Transverse colon (tissue), 4 donors: ENCODE measurements at regions not wholly inside any gene's neighbourhood (a gene's known extent, or its start where the extent isn't known, plus 50 kb on each side); places are given as distances from the start of the nearest gene placed in this dataset.
"Not testable (repeated sequence)": the region's sequence is repeated elsewhere in the genome, so short reads cannot be mapped to it uniquely, and the experiment has no call there.

ENCODE experiments used
- DNase-seq: peaks from one replicate; pipeline ENCODE4 v3.0.0-alpha.2; 2019
- H3K27ac ChIP-seq, 4 donors: fragments of 200-600 bp; sonication (generic); 2 replicates each; pipeline ENCODE4 v1.5.1; 2016 to 2018; ENCODE audit warnings: inconsistent platforms in 4 of 4
- H3K27me3 ChIP-seq: fragments of 200-600 bp; sonication (generic); 2 replicates; pipeline ENCODE4 v1.5.1; 2017; ENCODE audit warnings: inconsistent platforms
- H3K36me3 ChIP-seq, 4 donors: fragments of 200-600 bp; sonication (generic); 2 replicates each; pipeline ENCODE4 v1.5.1; 2017 to 2019; ENCODE audit warnings: inconsistent platforms in 4 of 4
- H3K4me1 ChIP-seq, 4 donors: fragments of 200-600 bp; sonication (generic); 2 replicates each; pipeline ENCODE4 v1.5.1; 2017 to 2020; ENCODE audit warnings: inconsistent platforms in 4 of 4
- H3K4me3 ChIP-seq, 4 donors: fragments of 200-600 bp; sonication (generic); 1 replicate in 1 of 4; 2 replicates in 3 of 4; pipeline versions ENCODE4 v1.5.1 to v1.6.1; 2017 to 2019; ENCODE audit warnings: inconsistent platforms in 4 of 4
- H3K9me3 ChIP-seq, 2 donors: fragments of 200-600 bp; sonication (generic); 2 replicates each; pipeline ENCODE4 v1.5.1; 2017 to 2019; ENCODE audit warnings: inconsistent platforms in 2 of 2
- CTCF ChIP-seq, 5 experiments: fragments of 200-600 bp in 3 of 5; fragments of 450-650 bp in 2 of 5; sonication (generic) in 3 of 5; IDR thresholded peaks; 1 replicate in 2 of 5; 2 replicates in 3 of 5; pipeline ENCODE4 v1.5.1; 2016 to 2017; ENCODE audit warnings: antibody characterized with exemption in 5 of 5, inconsistent platforms in 3 of 5, mild to moderate bottlenecking in 2 of 5, moderate library complexity in 1 of 5
- EP300 ChIP-seq: sonication (generic); formaldehyde crosslinking; IDR thresholded peaks from one replicate; pipeline ENCODE4 v1.6.1; 2017; ENCODE audit warnings: antibody characterized with exemption, low read depth
- POLR2A ChIP-seq: fragments of 450-650 bp; IDR thresholded peaks from one replicate; pipeline ENCODE4 v1.6.1; 2016; ENCODE audit warnings: antibody characterized with exemption, mild to moderate bottlenecking, moderate library complexity
- POLR2AphosphoS5 ChIP-seq, 3 donors: sonication (generic); formaldehyde crosslinking; IDR thresholded peaks; one replicate each; pipeline ENCODE4 v1.6.1; 2016; ENCODE audit warnings: antibody characterized with exemption in 3 of 3
- WGBS, 2 donors: methylation state at CpG; one replicate each; pipeline ENCODE4 v1.1.5; 2018; ENCODE audit warnings: low coverage in 1 of 2; 5-methylcytosine and 5-hydroxymethylcytosine counted together
- in situ Hi-C, 4 donors: fragments of 200-750 bp; cut with MboI; loops; one replicate each; pipeline versions ENCODE4 v1.15.0 to v1.15.1; 2017; ENCODE audit warnings: low sequenced_read_pairs in 3 of 4, low pct_ligation_motif_present in 1 of 4, low pct_unique_long_range_greater_than_20kb in 1 of 4
- intact Hi-C: fragments of 100-400 bp; cut with DNase I; formaldehyde crosslinking; loops from one replicate; pipeline ENCODE4 v1.15.1; 2023; ENCODE audit warnings: low total_unique reads

GRCh38 chr11:100515087-100515486 lies 172.0 kb upstream of the ARHGAP42 start:
- no peak for DNase-seq
- Histone ChIP-seq H3K27ac (no peak overlapping the region), H3K4me1 (peaks cover 0 to 4% (median 0%) of the 10 kb centered on the region in 4 donors), H3K27me3 (no peaks in the 10 kb centered on the region), H3K9me3 (no peaks in the 10 kb centered on the region), H3K36me3 (no peaks in the 10 kb centered on the region), H3K4me3 (no peak overlapping the region)
- TF ChIP-seq POLR2AphosphoS5 (IDR thresholded peaks at IDR 0.05) (no peak), EP300 (no peak), CTCF (IDR thresholded peaks at IDR 0.05) (no peak), POLR2A (no peak)
- intact Hi-C loops = no loop called here
- in situ Hi-C loops = no loop called here

DNA sequence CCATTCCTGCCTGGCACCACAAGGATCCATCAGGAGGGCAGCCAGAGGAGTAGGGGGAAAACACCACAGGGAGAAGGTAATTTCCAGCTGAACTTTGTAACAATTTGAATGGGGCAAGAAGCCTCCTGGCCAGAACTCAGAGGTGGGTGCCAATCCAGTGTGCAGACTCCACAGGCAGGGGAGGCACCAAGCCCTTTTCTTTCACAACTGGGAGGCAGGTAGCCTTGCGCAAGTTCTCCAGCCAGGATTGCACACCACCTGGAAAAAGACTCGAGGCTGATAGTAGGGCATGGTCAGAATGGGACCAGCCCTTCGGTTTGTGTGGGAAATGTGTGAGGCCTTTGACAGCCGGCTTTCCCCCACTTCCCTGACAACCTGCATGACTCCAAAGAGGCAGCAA lies 161.9 kb upstream of the ARHGAP42 start:
- no peaks in the 10 kb centered on the region for H3K36me3 ChIP-seq
- no peaks in the 10 kb centered on the region for H3K4me1 ChIP-seq
- H3K27ac ChIP-seq = no peak overlapping the region
- WGBS, 2 donors = 94 to 100% methylated on average over 1 to 4 of the region's 4 CpGs
- DNase-seq = no peak
- H3K27me3 ChIP-seq = no peaks in the 10 kb centered on the region
- intact Hi-C loops (no loop called here), in situ Hi-C loops (no loop called here)
- TF ChIP-seq POLR2AphosphoS5 (IDR thresholded peaks at IDR 0.05) (no peak), EP300 (no peak), CTCF (IDR thresholded peaks at IDR 0.05) (no peak), POLR2A (no peak)
- no peak overlapping the region for H3K4me3 ChIP-seq
- H3K9me3 ChIP-seq = peaks cover 7 to 22% of the 10 kb centered on the region in 2 donors

DNA sequence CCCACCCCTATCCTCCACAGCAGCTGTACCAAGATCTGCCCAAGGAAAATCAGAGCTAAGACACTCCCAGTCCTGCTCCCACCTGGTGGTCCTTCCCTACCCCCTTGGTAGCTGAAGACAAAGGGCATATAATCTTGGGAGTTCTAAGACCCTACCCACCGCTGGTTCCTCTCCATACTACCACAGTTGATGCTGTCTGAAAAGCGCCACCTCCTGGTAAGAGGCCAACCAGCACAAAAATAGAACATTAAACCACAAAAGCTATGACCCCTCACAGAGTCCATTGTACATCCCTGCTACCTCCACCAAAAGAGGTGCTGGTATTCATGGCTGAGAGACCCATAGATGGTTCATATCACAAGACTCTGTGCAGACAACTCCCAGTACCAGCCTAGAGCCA lies 161.5 kb upstream of the ARHGAP42 start:
- Histone ChIP-seq H3K4me1 (no peaks in the 10 kb centered on the region), H3K36me3 (no peaks in the 10 kb centered on the region), H3K27ac (no peak overlapping the region), H3K9me3 (peaks cover 7 to 22% of the 10 kb centered on the region in 2 donors), H3K4me3 (no peak overlapping the region), H3K27me3 (no peaks in the 10 kb centered on the region)
- DNase-seq = no peak
- in situ Hi-C loops (no loop called here), intact Hi-C loops (no loop called here)
- WGBS, 2 donors = 0 to 36% methylated on average over 1 to 2 of the region's 2 CpGs
- TF ChIP-seq POLR2AphosphoS5 (IDR thresholded peaks at IDR 0.05) (no peak), POLR2A (no peak), CTCF (IDR thresholded peaks at IDR 0.05) (no peak), EP300 (no peak)

DNA sequence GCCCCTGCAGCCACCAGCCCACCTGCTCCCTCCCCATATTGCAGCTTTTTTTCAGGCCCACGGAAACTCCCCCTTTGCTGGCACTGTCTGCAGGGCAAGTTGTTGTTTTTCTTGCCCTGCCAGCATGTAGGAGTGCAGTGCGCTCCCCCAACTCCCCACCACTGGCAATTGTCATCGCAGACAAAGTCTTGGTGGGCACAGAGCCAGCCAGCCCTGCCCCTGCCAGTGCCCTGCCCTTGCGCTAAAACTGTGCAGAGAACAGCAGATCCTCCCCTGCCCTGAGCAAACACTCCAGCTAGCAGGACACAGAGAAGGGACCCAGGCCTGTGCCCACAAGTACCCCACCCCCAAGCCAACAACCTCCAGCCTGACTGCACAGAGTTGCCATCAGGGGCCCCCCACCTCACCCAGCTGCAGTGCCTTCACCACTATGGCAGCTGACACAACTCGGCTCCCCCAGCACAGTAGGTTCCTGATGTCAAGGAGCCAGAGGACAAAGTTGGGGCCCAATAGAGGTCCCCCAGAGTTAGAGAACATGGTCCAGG lies 158.1 kb upstream of the ARHGAP42 start:
- no peak for TF ChIP-seq CTCF (IDR thresholded peaks at IDR 0.05)
- no peak for TF ChIP-seq POLR2AphosphoS5 (IDR thresholded peaks at IDR 0.05)
- TF ChIP-seq POLR2A = no peak
- no peak for TF ChIP-seq EP300
- H3K4me3 ChIP-seq = no peak overlapping the region

GRCh38 chr11:100531290-100531689 lies 155.8 kb upstream of the ARHGAP42 start:
- in situ Hi-C loops, H3K27me3 ChIP-seq, H3K27ac ChIP-seq, intact Hi-C loops, H3K36me3 ChIP-seq, H3K9me3 ChIP-seq, H3K4me1 ChIP-seq, H3K4me3 ChIP-seq, DNase-seq: not testable (repeated sequence)
- 77 to 94% methylated on average over 1 of the region's 1 CpG for WGBS, 2 donors

More for the DNA sequence above, 158.1 kb upstream of the ARHGAP42 start:
- intact Hi-C loops (no loop called here), in situ Hi-C loops (no loop called here)
- H3K4me1 ChIP-seq = no peaks in the 10 kb centered on the region
- no peaks in the 10 kb centered on the region for H3K36me3 ChIP-seq
- H3K9me3 ChIP-seq = peaks cover 2 to 14% of the 10 kb centered on the region in 2 donors
- 90 to 92% methylated on average over 2 to 5 of the region's 5 CpGs for WGBS, 2 donors
- no peaks in the 10 kb centered on the region for H3K27me3 ChIP-seq
- DNase-seq = no peak
- H3K27ac ChIP-seq = no peak overlapping the region
